Raji (cell line): ENCODE measurements at regions not wholly inside any gene's neighbourhood (a gene's known extent, or its start where the extent isn't known, plus 50 kb on each side); places are given as distances from the start of the nearest gene placed in this dataset.

Experiments
- POLR2A ChIP-seq: IDR thresholded peaks from 2 replicates; pipeline ENCODE4 v1.6.1; 2011; ENCODE audit warnings: low read depth, low read length, control low read depth; ENCODE audit not compliant: insufficient read depth

GRCh38 chr1:188128761-188129160 lies 1300.0 kb downstream of the PLA2G4A start:
- TF ChIP-seq POLR2A: no peak

GRCh38 chr1:188129856-188130838 lies 1301.4 kb downstream of the PLA2G4A start:
- no peak for TF ChIP-seq POLR2A

- TF ChIP-seq POLR2A: no peak
Observed at GRCh38 chr1:188137221-188137620, 1308.5 kb downstream of the PLA2G4A start.

GRCh38 chr1:188140958-188141357 lies 1312.2 kb downstream of the PLA2G4A start:
- TF ChIP-seq POLR2A: no peak

GRCh38 chr1:188154196-188154595 lies 1325.4 kb downstream of the PLA2G4A start:
- no peak for TF ChIP-seq POLR2A

- no peak for TF ChIP-seq POLR2A
Observed at GRCh38 chr1:188154761-188155160, 1326.0 kb downstream of the PLA2G4A start.

- no peak for TF ChIP-seq POLR2A
Observed at GRCh38 chr1:188155261-188155660, 1326.5 kb downstream of the PLA2G4A start.

GRCh38 chr1:188164459-188164858 lies 1335.7 kb downstream of the PLA2G4A start:
- TF ChIP-seq POLR2A: no peak

GRCh38 chr1:188166654-188167053 lies 1337.9 kb downstream of the PLA2G4A start:
- no peak for TF ChIP-seq POLR2A

GRCh38 chr1:188169971-188170370 lies 1341.2 kb downstream of the PLA2G4A start:
- no peak for TF ChIP-seq POLR2A

GRCh38 chr1:188170411-188170810 lies 1341.7 kb downstream of the PLA2G4A start:
- no peak for TF ChIP-seq POLR2A

GRCh38 chr1:188170935-188171334 lies 1342.2 kb downstream of the PLA2G4A start:
- no peak for TF ChIP-seq POLR2A

- TF ChIP-seq POLR2A: no peak
Observed at GRCh38 chr1:188188317-188188716, 1359.6 kb downstream of the PLA2G4A start.

- no peak for TF ChIP-seq POLR2A
Observed at GRCh38 chr1:188194916-188195315, 1366.2 kb downstream of the PLA2G4A start.

- no peak for TF ChIP-seq POLR2A
Observed at GRCh38 chr1:188218289-188218688, 1389.5 kb downstream of the PLA2G4A start.

- TF ChIP-seq POLR2A: no peak
Observed at GRCh38 chr1:188220051-188220450, 1391.3 kb downstream of the PLA2G4A start.
